WTC11 (cell line): ENCODE measurements at regions not wholly inside any gene's neighbourhood (a gene's known extent, or its start where the extent isn't known, plus 50 kb on each side); places are given as distances from the start of the nearest gene placed in this dataset.

Experiments used
- ATAC-seq: fragments of 200-7000 bp; cut with Tn5 transposase; 2 replicates; pipeline ENCODE4 v1.10.0; 2021; ENCODE audit warnings: mild to moderate bottlenecking, moderate library complexity
- CTCF ChIA-PET: fragments of 300-600 bp; sonication (Branson Sonifier 250); formaldehyde crosslinking; loops from one replicate; lab custom pipeline; 2021; ENCODE audit warnings: antibody characterized with exemption; lab: Charles Lee
- POLR2A ChIA-PET: fragments of 350-600 bp; sonication (Branson Sonifier 250); formaldehyde crosslinking; loops from one replicate; lab custom pipeline; 2021; ENCODE audit warnings: antibody characterized with exemption; lab: Charles Lee
- DNase-seq: peaks from one replicate; pipeline ENCODE4 v3.0.0; 2021; ENCODE audit warnings: low spot score
- H3K27ac Mint-ChIP-seq: 2 replicates; pipeline ENCODE4 v1.8.0; 2021; ENCODE audit warnings: mixed read lengths
- H3K27me3 Mint-ChIP-seq: 2 replicates; pipeline ENCODE4 v1.8.0; 2021; ENCODE audit warnings: low read depth, mild to moderate bottlenecking, moderate library complexity, mixed read lengths
- H3K36me3 Mint-ChIP-seq: 2 replicates; pipeline ENCODE4 v1.8.0; 2021; ENCODE audit warnings: mixed read lengths
- H3K4me1 Mint-ChIP-seq: 2 replicates; pipeline ENCODE4 v1.8.0; 2022; ENCODE audit warnings: mixed read lengths
- H3K4me3 Mint-ChIP-seq: 2 replicates; pipeline ENCODE4 v1.8.0; 2021; ENCODE audit warnings: mild to moderate bottlenecking, moderate library complexity, mixed read lengths
- H3K9me3 Mint-ChIP-seq: 2 replicates; pipeline ENCODE4 v1.8.0; 2021; ENCODE audit warnings: mixed read lengths
- CREM ChIP-seq: sonication (generic); formaldehyde crosslinking; IDR thresholded peaks from 2 replicates; pipeline ENCODE4 v1.8.1; 2022; ENCODE audit warnings: mild to moderate bottlenecking, missing genetic modification reagents, moderate library complexity
- EMX1 ChIP-seq: fragments of 250-450 bp; sonication (Bioruptor Pico); IDR thresholded peaks from 2 replicates; pipeline ENCODE4 v1.8.0; 2021; ENCODE audit warnings: mild to moderate bottlenecking
- GRHL2 ChIP-seq: fragments of 250-450 bp; sonication (Bioruptor Pico); IDR thresholded peaks from 2 replicates; pipeline ENCODE4 v1.8.0; 2022; ENCODE audit warnings: mild to moderate bottlenecking, moderate library complexity; ENCODE audit not compliant: insufficient replicate concordance, severe bottlenecking
- IRF2 ChIP-seq: sonication (generic); formaldehyde crosslinking; IDR thresholded peaks from 2 replicates; pipeline ENCODE4 v1.8.0; 2022; ENCODE audit warnings: low read depth, missing genetic modification reagents, borderline replicate concordance
- JAZF1 ChIP-seq: fragments of 250-450 bp; sonication (Bioruptor Pico); IDR thresholded peaks from 2 replicates; pipeline ENCODE4 v1.9.0; 2021; ENCODE audit warnings: moderate library complexity, mild to moderate bottlenecking, inconsistent platforms
- NR2C2 ChIP-seq: sonication (generic); formaldehyde crosslinking; IDR thresholded peaks from 2 replicates; pipeline ENCODE4 v1.8.0; 2022; ENCODE audit warnings: mild to moderate bottlenecking, missing genetic modification reagents
- RORB ChIP-seq: fragments of 250-450 bp; sonication (Bioruptor Pico); IDR thresholded peaks from 2 replicates; pipeline ENCODE4 v1.9.0; 2021; ENCODE audit warnings: mild to moderate bottlenecking
- SMAD3 ChIP-seq: sonication (generic); formaldehyde crosslinking; IDR thresholded peaks from 2 replicates; pipeline ENCODE4 v1.8.0; 2022; ENCODE audit warnings: missing genetic modification reagents, mild to moderate bottlenecking, borderline replicate concordance
- SP1 ChIP-seq: sonication (generic); formaldehyde crosslinking; conservative IDR thresholded peaks from 2 replicates; pipeline ENCODE4 v1.8.1; 2022; ENCODE audit warnings: missing genetic modification reagents
- TEAD1 ChIP-seq: sonication (generic); formaldehyde crosslinking; IDR thresholded peaks from 2 replicates; pipeline ENCODE4 v1.8.0; 2022; ENCODE audit warnings: mild to moderate bottlenecking, missing genetic modification reagents
- ZBTB21 ChIP-seq: sonication (generic); formaldehyde crosslinking; IDR thresholded peaks from 2 replicates; pipeline ENCODE4 v1.8.1; 2023; ENCODE audit warnings: mild to moderate bottlenecking, missing genetic modification reagents, borderline replicate concordance
- ZNF263 ChIP-seq: sonication (generic); formaldehyde crosslinking; IDR thresholded peaks from 2 replicates; pipeline ENCODE4 v1.8.1; 2022; ENCODE audit warnings: low read depth, mild to moderate bottlenecking, moderate library complexity, missing genetic modification reagents
- ZNF416 ChIP-seq: fragments of 250-450 bp; sonication (Bioruptor Pico); IDR thresholded peaks from 2 replicates; pipeline ENCODE4 v1.9.0; 2021; ENCODE audit warnings: mild to moderate bottlenecking, inconsistent platforms
- TF ChIP-seq, protein P1 (sequence below): sonication (generic); formaldehyde crosslinking; conservative IDR thresholded peaks from 2 replicates; pipeline ENCODE4 v1.8.1; 2022; ENCODE audit warnings: mild to moderate bottlenecking, missing genetic modification reagents
- TF ChIP-seq, protein P2 (sequence below): sonication (generic); formaldehyde crosslinking; IDR thresholded peaks from 2 replicates; pipeline ENCODE4 v1.8.1; 2023; ENCODE audit warnings: mild to moderate bottlenecking, moderate library complexity, missing genetic modification reagents
- TF ChIP-seq, protein P3 (sequence below): sonication (generic); formaldehyde crosslinking; IDR thresholded peaks from 2 replicates; pipeline ENCODE4 v1.8.1; 2023; ENCODE audit warnings: mild to moderate bottlenecking, missing genetic modification reagents, moderate library complexity
- TF ChIP-seq, protein P4 (sequence below): fragments of 250-450 bp; sonication (Bioruptor Pico); IDR thresholded peaks from 2 replicates; pipeline ENCODE4 v1.9.0; 2021; ENCODE audit warnings: moderate library complexity, mild to moderate bottlenecking, inconsistent platforms, borderline replicate concordance
- TF ChIP-seq, protein P5 (sequence below): fragments of 250-450 bp; sonication (Bioruptor Pico); conservative IDR thresholded peaks from 2 replicates; pipeline ENCODE4 v1.9.0; 2021; ENCODE audit warnings: mild to moderate bottlenecking
- TF ChIP-seq, protein P6 (sequence below): sonication (generic); formaldehyde crosslinking; IDR thresholded peaks from 2 replicates; pipeline ENCODE4 v1.8.0; 2023; ENCODE audit warnings: missing genetic modification reagents, mild to moderate bottlenecking, borderline replicate concordance
- TF ChIP-seq, protein P7 (sequence below): fragments of 250-450 bp; sonication (Bioruptor Pico); IDR thresholded peaks from 2 replicates; pipeline ENCODE4 v1.9.0; 2021; ENCODE audit warnings: mild to moderate bottlenecking
- TF ChIP-seq, protein P8 (sequence below): sonication (generic); formaldehyde crosslinking; IDR thresholded peaks from 2 replicates; pipeline ENCODE4 v1.8.0; 2023; ENCODE audit warnings: mild to moderate bottlenecking, missing genetic modification reagents

DNA sequence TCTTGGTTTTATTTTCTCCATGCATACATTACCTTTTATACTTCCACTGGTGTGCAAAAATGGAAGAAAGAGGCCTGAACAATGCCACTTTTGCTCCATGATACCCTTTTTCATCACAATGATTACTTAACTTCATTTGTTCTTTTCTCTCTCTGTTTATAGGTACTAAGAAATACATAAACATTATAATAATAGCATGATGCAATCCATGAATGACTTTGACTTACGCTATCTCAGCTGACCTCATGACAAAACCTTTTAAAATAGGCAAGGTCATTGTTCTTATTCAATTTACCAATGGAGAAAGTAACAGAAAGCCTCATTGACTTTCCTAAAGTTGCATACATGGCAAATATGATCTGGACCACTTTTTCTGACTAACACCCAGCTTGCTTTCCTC, 105.1 kb upstream of the ZEB1 start (continued):
- TF ChIP-seq, protein P1, sequence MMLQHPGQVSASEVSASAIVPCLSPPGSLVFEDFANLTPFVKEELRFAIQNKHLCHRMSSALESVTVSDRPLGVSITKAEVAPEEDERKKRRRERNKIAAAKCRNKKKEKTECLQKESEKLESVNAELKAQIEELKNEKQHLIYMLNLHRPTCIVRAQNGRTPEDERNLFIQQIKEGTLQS = no peak
- TF ChIP-seq GRHL2 (CRISPR knock-in tag) (no peak), IRF2 (CRISPR knock-in tag) (no peak), EMX1 (CRISPR knock-in tag) (no peak), CREM (CRISPR knock-in tag) (no peak), ZNF416 (no peak)
- TF ChIP-seq, protein P2, sequence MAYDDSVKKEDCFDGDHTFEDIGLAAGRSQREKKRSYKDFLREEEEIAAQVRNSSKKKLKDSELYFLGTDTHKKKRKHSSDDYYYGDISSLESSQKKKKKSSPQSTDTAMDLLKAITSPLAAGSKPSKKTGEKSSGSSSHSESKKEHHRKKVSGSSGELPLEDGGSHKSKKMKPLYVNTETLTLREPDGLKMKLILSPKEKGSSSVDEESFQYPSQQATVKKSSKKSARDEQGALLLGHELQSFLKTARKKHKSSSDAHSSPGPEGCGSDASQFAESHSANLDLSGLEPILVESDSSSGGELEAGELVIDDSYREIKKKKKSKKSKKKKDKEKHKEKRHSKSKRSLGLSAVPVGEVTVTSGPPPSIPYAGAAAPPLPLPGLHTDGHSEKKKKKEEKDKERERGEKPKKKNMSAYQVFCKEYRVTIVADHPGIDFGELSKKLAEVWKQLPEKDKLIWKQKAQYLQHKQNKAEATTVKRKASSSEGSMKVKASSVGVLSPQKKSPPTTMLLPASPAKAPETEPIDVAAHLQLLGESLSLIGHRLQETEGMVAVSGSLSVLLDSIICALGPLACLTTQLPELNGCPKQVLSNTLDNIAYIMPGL (CRISPR knock-in tag) = no peak
- TF ChIP-seq, all 79 proteins: peak for 0

DNA sequence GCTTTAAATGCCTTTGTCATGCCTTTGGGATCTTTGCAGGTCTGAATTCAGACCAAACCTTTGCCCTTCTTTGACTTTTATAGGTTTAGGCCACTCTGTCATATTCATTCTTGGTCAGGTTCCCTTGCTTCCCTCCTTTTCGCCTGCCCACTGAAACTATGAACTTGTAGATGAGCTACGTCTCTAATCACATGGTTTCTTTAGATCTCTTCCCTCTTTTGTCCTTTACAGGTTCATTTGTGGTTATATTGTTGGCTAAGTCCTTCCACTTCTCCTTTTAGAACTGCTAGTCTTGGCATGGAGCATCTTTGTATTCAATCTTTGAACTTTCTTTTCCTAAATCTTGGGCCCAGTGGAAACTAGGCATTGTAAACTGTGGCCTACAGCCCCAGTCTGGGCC, 104.0 kb upstream of the ZEB1 start:
- Mint-ChIP-seq H3K4me3 (no peak overlapping the region), H3K27me3 (no peaks in the 10 kb centered on the region), H3K9me3 (no peaks in the 10 kb centered on the region), H3K36me3 (no peaks in the 10 kb centered on the region)
- ATAC-seq (no peak), DNase-seq (no peak)
- ChIA-PET POLR2A (no interaction called here), CTCF (no interaction called here)
- TF ChIP-seq ZNF263 (CRISPR knock-in tag) = no peak
- TF ChIP-seq, protein P3, sequence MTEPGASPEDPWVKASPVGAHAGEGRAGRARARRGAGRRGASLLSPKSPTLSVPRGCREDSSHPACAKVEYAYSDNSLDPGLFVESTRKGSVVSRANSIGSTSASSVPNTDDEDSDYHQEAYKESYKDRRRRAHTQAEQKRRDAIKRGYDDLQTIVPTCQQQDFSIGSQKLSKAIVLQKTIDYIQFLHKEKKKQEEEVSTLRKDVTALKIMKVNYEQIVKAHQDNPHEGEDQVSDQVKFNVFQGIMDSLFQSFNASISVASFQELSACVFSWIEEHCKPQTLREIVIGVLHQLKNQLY (CRISPR knock-in tag) = no peak
- TF ChIP-seq, protein P4, sequence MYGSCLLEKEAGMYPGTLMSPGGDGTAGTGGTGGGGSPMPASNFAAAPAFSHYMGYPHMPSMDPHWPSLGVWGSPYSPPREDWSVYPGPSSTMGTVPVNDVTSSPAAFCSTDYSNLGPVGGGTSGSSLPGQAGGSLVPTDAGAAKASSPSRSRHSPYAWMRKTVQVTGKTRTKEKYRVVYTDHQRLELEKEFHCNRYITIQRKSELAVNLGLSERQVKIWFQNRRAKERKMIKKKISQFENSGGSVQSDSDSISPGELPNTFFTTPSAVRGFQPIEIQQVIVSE (CRISPR knock-in tag) = no peak
- TF ChIP-seq, protein P5, sequence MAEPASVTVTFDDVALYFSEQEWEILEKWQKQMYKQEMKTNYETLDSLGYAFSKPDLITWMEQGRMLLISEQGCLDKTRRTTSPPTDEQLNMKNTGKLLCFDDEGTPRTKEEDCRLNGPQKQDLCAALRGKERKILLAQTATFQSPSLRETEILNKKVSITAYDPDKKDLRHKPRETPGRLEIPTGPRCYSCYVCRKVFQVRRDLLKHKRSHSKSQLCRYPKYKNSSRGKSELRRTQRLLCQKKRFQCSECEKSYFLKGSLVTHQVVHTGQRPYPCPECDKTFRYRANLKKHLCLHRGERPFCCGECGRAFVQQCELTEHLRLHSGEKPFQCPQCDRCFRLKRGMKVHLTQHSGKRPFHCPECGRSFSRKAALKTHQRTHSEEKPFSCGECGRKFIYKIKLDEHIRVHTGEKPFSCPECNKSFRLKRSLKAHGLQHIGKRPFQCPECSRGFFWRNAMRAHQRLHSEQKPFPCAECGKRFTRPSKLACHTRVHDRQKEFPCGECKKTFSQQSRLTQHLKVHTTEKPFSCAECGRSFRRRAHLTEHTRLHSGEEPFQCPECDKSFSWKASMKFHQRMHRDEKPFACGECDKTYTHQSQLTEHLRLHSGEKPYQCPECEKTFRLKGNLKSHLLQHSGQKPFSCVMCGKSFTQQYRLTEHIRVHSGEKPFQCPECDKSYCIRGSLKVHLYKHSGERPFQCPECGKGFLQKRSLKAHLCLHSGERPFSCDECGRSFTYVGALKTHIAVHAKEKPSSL = no peak
- no peak for TF ChIP-seq SMAD3 (CRISPR knock-in tag)
- TF ChIP-seq, protein P6, sequence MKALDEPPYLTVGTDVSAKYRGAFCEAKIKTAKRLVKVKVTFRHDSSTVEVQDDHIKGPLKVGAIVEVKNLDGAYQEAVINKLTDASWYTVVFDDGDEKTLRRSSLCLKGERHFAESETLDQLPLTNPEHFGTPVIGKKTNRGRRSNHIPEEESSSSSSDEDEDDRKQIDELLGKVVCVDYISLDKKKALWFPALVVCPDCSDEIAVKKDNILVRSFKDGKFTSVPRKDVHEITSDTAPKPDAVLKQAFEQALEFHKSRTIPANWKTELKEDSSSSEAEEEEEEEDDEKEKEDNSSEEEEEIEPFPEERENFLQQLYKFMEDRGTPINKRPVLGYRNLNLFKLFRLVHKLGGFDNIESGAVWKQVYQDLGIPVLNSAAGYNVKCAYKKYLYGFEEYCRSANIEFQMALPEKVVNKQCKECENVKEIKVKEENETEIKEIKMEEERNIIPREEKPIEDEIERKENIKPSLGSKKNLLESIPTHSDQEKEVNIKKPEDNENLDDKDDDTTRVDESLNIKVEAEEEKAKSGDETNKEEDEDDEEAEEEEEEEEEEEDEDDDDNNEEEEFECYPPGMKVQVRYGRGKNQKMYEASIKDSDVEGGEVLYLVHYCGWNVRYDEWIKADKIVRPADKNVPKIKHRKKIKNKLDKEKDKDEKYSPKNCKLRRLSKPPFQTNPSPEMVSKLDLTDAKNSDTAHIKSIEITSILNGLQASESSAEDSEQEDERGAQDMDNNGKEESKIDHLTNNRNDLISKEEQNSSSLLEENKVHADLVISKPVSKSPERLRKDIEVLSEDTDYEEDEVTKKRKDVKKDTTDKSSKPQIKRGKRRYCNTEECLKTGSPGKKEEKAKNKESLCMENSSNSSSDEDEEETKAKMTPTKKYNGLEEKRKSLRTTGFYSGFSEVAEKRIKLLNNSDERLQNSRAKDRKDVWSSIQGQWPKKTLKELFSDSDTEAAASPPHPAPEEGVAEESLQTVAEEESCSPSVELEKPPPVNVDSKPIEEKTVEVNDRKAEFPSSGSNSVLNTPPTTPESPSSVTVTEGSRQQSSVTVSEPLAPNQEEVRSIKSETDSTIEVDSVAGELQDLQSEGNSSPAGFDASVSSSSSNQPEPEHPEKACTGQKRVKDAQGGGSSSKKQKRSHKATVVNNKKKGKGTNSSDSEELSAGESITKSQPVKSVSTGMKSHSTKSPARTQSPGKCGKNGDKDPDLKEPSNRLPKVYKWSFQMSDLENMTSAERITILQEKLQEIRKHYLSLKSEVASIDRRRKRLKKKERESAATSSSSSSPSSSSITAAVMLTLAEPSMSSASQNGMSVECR (CRISPR knock-in tag) = no peak
- no peak for TF ChIP-seq SP1
- TF ChIP-seq TEAD1 = no peak
- no peak for TF ChIP-seq JAZF1 (CRISPR knock-in tag)
- TF ChIP-seq RORB (CRISPR knock-in tag) = no peak
- no peak for TF ChIP-seq NR2C2 (CRISPR knock-in tag)
- TF ChIP-seq, protein P1 = no peak
- TF ChIP-seq, protein P7, sequence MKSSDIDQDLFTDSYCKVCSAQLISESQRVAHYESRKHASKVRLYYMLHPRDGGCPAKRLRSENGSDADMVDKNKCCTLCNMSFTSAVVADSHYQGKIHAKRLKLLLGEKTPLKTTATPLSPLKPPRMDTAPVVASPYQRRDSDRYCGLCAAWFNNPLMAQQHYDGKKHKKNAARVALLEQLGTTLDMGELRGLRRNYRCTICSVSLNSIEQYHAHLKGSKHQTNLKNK (CRISPR knock-in tag) = no peak
- no peak for TF ChIP-seq CREM (CRISPR knock-in tag)
- no peak for TF ChIP-seq ZBTB21 (CRISPR knock-in tag)
- TF ChIP-seq, protein P8, sequence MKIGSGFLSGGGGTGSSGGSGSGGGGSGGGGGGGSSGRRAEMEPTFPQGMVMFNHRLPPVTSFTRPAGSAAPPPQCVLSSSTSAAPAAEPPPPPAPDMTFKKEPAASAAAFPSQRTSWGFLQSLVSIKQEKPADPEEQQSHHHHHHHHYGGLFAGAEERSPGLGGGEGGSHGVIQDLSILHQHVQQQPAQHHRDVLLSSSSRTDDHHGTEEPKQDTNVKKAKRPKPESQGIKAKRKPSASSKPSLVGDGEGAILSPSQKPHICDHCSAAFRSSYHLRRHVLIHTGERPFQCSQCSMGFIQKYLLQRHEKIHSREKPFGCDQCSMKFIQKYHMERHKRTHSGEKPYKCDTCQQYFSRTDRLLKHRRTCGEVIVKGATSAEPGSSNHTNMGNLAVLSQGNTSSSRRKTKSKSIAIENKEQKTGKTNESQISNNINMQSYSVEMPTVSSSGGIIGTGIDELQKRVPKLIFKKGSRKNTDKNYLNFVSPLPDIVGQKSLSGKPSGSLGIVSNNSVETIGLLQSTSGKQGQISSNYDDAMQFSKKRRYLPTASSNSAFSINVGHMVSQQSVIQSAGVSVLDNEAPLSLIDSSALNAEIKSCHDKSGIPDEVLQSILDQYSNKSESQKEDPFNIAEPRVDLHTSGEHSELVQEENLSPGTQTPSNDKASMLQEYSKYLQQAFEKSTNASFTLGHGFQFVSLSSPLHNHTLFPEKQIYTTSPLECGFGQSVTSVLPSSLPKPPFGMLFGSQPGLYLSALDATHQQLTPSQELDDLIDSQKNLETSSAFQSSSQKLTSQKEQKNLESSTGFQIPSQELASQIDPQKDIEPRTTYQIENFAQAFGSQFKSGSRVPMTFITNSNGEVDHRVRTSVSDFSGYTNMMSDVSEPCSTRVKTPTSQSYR (CRISPR knock-in tag) = no peak
- TF ChIP-seq, all 79 proteins: peak for 0
- Mint-ChIP-seq H3K4me1 (no peaks in the 10 kb centered on the region), H3K27ac (no peak overlapping the region)
